ELF-1 (cell line): ENCODE measurements at regions not wholly inside any gene's neighbourhood (a gene's known extent, or its start where the extent isn't known, plus 50 kb on each side); places are given as distances from the start of the nearest gene placed in this dataset.

Experiments used
- DNase-seq: peaks from one replicate; pipeline ENCODE4 v3.0.0-alpha.2; 2016; ENCODE audit warnings: low read depth, low spot score

DNA sequence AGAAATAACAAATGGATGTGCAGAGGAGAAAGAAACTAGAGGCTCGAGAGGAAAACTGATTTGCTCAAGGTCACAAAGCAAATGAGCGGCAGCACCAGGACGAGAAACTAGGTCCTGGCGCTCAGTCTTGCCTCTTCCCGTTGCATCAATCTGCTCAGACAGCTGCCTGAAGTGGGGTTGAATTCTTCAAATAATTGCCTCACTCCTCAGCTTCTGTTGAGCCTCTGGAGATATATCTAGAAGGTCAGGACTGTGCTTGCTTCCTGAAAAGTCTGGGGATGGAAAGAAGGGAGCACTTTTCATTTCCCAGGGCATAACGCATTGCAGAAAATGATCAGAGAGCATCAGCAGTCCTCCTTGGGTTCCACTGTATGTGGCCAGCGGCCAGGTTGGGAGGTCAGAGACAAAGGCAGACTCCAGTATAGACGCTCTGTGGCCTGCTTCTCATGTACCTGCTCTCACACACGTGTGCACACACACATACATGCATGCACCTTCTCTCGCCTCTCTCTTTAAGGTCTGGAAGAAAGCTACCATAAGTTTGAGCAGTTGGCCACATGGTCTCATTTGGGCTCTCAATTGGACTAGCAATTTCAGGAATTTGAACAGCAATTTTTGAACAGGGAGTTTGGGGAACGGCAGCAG lies 83.7 kb upstream of the DUSP5 start:
- DNase-seq = peak; percentile 21

DNA sequence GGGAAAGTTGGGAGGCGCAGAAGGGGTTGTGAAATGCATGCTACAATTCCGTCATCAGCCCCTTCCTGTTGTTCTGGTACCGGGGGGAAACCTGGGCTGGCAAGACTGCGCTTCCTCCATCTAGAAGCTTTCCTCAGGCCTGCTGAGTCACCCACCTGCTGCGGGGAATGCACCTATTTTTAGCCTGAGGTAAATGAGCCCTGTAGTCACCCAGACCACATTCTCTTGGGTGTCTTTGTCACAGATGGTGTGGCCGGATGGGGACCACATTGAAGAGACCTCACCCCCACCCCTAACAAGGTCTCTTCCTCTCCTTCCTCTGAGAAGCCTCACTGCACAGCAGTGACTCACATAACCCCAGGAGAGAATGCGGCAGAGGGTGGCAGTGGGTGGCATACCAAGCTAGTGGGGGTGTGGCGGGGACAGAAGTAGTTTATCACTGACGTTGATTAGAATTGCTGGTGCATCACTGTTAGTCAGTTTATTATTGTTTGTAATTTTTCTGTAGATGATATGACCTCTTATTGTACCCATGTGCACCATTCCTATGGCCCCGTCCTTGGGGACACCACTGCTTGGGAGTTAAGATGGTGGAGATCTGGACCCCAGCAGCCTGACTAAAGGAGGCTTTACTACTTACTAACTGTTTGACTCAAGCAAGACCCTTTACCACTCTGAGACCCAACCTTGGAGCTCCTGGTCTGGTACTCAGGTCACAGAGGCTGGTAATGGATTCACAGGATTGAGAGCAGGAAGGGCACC lies 83.0 kb upstream of the DUSP5 start:
- DNase-seq = no peak

DNA sequence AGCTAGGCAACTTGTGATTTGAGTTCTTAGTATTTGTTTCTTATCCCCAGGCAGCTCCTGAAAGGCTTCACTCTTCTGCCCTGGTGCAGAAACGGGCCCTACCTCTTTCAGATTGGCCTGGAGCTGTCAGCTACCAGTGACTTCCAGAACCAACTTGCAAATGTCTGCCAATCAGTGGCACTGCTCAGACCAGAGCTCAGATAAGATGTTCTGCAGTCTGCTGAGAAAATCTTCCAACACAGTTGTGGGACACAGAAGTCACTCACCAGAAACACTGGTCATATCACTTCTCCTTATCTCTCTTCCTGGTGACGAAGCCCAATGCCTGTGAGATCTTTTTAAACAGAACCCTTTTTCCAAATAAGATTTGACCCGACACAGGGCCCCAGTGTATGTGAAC lies 81.9 kb upstream of the DUSP5 start:
- no peak for DNase-seq

DNA sequence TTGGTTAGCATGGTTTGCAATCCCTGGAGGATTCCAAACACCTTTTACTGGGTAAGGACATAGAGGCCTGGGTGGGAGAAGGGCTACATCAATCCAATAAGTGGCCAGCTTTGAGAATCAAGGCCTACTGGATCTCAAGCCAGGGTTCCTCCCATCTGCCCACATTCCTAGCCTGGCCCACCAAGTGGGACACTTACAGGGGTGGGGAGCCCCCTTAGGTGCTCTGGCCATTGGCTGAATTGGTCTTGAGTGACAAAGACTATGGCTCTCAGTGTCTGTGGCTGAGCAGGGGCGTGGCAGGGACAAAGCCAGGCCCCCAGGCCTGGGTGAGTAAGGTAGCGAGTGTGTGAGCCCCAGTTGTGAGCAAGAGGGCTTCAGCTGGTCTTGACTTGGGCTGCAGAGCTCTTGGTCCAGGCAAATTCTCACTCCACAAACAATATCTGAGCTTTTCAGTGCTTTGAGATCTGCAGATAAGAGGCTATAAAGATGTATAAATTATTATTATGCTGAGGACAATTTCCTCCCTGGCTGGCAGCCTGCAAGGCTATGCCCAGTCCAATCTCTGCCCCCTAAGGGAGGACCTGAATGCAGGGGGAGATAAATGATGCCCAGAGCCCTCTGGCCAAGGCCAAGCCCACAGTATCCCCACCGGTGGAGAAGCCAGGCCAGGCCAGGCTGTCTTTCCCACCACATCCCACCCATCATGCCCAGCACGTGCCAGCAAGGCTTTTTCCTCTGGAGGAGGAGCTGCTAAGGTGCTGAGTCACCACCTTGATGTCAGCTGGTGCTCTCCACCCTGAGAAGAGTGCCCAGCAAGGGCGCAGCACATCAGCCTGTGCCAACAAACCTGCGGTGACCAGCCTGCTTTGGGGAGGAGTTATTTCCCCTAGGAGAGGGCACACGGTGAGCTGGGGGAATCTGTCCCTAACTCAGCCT lies 80.7 kb upstream of the DUSP5 start:
- no peak for DNase-seq

DNA sequence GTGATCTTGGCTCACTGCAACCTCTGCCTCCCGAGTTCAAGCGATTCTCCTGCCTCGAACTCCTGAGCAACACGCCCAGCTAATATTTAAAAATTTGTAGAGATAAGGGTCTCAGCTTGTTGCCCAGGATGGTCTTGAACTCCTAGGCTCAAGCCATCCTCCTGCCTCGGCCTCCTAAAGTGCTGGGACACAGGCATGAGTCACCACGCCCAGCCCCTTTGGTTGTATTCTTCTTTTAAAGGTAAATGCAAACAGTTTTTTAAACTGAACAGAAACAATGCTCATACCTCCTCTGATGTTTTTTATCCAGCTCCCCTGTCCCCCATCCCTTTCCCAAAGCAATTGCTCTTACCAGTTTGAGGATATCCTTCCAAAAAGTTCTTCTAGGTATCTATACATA lies 79.5 kb upstream of the DUSP5 start:
- no peak for DNase-seq

DNA sequence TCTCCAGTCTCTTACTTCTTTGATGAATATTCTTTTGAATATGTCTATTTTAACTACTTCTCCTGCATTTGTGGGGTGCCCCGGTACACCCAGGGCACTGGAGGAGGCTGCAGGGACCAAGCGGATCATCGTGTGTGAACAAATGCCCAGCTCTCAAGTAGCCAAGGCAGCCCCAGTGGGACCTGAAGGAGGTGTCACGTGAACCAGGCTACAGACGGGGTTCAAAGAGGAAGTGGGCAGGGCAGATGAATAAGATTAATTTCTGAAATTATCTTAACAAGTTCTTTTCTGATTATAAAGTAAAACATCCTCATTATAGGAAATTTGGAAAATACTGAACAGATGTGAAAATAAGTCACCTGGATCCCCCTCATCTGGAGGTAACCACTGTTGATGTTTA lies 78.4 kb upstream of the DUSP5 start:
- DNase-seq = no peak

DNA sequence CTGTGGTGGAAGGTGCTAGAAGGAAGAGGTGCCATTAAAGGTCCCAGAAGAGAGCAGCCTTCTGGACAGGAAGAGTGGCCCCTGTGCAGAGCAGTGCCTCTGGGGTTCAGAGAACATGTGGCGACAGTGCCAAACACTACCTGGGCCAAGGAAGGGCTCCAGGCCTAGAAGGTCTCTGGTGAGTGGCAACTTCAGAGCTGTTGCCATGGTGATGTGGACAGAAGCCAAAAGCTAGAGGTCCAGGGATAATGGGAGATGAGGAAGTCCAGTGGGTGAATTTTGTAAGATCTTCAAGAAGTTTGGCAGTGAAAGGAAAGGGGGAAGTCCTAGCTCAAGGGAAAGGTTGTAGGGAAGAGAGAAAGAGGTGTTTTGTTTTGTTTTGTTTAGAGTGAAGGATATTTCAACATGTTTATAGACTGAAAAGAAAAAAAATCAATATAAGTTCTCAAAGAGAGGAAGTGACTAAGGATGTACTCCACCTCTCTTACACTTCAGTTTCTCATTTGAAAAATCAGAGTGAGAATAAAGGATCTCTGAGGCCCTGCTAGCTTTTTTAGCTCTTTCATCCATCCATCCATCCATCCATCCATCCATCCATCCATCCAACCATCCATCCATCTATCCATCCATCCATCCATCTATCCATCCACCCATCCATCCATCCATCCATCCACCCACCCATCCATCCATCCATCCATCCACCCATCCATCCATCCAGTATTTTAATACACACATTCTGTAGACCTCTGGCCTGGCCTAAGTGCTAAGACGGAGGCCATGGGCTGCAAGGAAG lies 77.1 kb upstream of the DUSP5 start:
- no peak for DNase-seq

DNA sequence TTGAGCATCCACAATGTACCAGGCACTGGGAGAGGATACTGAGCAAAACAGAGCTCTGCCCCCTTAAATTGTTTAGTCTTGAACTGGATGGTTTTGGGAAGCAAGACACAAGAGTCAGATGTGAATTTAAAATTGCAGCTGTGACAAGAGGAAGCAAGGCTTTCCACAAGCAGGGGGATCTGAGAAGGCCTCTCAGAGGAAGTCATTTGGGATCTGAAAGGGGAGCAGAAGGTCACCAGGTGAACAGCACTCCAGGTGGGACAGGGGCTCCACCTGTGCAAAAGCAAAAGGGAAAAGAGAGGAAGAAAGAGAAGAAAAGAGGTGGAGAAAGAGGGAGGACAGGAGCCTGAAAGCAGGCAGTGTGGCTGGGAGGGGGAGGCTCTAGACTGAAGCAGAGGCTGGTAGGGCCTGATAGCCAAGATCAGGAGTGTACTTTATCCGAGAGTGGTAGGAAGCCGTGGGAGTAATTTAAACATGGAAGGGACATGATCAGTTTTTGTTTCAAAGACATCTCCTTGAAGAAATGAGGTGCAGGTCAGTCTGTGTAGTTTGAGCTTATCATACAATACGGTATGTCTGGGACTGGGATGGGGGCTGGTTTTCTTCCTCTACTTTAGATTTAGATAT lies 76.1 kb upstream of the DUSP5 start:
- no peak for DNase-seq

DNA sequence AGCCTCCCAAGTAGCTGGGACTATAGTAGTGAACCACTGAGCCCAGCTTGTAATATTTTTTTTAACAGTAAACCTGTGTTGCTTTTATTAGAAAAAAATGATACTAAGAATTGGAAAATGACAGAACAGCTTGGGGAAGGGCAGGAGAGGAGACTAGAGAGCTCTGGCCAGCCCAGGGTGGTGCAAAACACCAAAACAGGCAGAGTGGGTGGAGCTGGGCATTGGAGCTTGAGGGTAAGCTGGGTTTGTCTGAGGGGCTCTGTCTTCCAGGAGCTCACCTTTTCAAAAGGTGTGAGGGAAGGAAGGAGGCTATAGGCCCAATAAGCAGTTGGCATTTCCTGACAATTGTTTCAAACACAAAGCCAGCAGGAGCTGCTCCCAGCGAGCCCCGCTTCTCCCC lies 75.2 kb upstream of the DUSP5 start:
- DNase-seq = no peak

DNA sequence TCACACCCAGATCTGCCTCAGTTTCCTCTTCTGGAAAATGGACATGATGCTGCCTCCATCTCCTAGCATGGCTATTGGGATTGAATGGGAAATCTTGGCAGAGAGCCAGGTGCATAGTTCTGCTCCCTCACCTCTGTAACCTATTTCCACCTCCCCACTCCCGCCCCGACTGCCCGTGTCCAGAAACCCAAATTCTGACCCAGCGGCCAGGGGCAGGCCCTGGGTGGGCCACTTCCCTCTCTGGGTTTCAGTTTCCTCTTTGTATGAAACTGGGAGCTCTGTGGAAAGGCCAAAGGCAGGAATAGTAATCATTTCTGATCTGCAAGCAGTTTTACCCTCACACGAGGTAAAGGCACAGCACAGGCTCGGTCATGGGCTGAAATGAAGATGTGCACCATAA lies 74.1 kb upstream of the DUSP5 start:
- DNase-seq = no peak

DNA sequence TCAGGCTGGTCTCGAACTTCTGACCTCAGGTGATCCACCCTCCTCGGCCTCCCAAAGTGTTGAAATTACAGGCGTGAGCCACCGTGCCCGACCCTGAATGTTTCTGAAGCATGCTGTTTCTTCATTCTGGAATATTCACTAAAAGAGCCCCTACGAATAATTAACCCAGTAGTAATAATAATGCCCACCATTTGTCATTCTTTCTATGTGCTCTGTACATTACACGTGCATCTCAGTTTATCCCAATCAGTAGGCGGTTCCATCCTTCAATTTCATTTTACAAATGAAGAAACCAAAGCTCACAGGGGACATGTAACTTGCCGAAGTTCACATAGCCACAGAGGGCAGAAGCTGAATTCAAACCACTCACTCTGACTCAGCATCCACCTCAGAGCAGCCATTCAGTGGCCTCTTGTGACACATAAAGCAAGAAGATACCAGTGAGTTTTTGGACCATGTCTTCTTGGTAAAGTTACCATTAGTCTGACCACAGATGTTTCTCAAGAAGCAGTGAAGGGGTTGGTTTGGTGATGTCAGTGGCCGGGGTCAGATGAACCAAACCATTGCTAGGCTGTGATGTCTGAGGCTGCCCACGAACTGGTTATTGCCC lies 71.9 kb upstream of the DUSP5 start:
- no peak for DNase-seq

DNA sequence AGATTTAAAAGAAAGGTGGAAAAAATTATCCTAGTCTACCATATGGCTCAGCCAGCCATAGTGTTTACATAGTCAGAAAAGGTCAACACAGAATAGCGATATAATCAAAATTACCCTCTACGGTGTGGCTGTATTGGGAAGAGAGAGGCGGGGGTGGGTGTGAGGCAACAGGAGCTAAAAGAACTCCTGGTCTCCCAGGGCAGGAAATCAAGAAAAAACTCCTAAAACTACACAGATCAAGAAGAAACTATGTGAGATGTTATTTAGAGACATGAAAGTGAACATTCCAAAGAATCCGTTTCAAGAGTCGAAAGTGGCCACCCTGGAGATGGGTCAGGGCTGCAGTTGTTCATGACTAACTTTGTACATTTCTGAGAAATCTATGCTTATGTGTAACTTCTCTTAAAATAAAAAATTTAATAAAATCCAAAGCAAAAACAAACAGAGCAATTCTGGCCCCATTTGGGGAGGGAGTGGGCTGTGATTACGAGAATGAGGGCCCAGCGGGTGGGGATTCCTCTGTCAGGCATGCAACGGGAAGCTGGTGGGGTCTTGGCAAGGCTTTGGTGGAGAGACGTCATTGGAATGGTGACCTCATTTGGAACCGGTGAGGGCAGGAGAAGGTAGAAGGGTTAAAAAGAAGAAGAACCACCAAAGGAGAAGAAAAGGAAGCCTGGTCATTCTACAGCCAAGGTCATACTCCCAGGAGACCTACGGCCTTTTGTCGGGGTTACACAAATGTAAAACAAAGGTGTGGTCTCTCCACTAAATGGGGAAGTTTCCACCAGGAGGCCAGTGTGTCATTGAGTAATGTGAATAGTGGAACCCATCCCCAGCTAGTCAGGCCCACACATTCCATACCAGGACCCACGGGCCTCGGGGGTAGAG lies 71.2 kb upstream of the DUSP5 start:
- peak; percentile 25 for DNase-seq

DNA sequence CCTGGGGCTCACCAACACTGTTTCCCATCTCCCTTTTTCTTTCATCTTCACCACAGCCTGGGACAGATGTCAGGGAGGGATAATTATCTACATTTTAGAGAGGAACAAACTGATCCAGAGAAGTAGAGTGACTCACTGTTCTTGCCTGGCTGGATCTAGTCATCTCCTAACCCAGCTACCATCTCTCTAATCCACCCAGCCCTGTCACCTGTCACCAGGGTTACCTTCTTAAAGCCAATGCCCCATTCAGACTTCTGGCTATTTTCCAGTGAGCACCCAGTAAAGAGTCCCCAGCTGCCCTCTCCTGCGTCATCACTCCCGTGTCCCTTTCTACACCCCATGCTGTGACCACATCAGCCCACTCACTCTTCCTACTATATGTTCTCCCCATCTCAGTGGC lies 68.4 kb upstream of the DUSP5 start:
- no peak for DNase-seq

DNA sequence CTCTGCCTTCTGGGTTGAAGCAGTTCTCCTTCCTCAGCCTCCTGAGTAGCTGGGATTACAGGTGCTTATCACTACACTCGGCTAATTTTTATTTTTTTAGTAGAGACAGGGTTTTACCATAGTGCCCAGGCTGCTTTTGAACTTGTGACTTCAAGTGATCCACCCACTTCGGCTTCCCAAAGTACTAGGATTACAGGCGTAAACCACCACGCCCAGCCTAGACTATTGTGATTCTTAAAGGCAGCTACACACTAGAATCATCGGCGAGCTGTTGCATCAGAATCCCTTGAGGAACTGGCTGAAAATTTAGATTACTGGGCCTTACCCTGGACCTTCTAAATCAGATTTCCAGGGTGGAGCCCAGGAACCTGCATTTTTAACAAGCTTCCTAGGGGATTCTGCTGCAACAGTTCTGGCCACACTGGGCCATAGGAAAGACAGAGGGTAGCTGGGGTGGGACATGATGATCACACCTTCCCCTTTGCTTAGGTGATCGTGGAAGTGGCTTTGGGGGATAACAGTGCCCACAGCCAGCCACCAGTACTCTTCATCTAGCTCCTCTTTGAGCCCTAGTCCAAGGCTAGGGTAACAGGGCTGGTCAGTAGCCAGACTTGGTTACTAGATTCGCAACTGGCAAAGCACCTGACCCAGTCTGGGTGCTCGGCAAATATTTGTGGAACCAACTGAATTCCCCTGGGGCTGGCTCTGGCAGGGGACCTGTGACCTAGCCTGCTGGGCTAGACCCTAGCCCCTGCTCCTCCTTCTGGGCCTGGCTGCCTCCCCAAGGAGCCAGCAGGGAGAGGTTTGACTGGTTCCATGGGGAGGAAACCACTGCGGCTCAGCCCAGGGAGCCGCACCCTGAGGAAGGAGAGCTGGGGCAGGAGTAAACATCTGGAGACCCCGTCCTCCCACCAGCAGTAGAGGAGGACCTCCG lies 67.1 kb upstream of the DUSP5 start:
- DNase-seq = peak; percentile 10

DNA sequence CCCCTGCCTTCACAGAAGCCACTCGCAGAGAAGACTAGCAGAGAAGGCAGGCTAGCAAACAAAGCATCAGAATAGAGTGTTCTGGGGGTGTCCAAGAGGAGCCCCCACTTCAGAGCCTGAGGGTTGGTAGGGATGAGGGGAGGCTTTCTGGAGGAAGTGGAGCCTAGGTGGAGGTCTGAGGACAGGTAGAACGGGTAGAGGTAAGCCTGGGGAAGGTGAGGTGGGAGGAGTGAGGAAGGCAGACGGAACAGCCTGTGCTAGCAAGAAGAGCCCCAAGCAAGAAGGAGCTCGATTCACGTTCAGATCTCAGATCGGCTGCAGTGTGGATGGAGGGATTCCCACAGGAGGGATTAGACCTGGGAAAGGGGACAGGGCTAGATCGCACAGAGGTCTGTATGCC lies 66.0 kb upstream of the DUSP5 start:
- no peak for DNase-seq

DNA sequence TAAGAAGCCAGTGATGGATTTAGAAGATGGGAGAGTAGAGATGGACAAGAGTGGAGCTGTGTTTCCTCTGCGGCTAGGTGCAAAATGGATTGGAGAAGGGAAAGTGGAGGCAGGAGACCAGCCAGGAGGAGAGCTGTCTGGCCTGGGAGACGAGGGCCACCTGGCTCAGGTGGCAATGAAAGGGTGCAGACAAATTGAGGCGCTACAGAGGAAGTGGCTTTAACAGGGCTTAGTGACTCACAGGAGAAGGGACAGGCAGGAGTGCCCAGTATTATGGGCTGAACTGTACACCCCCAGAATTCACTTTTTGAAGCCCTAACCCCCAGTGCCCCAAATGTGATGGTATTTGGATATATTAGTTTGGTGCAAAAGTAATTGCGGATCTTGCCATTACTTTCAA lies 65.6 kb upstream of the DUSP5 start:
- no peak for DNase-seq

DNA sequence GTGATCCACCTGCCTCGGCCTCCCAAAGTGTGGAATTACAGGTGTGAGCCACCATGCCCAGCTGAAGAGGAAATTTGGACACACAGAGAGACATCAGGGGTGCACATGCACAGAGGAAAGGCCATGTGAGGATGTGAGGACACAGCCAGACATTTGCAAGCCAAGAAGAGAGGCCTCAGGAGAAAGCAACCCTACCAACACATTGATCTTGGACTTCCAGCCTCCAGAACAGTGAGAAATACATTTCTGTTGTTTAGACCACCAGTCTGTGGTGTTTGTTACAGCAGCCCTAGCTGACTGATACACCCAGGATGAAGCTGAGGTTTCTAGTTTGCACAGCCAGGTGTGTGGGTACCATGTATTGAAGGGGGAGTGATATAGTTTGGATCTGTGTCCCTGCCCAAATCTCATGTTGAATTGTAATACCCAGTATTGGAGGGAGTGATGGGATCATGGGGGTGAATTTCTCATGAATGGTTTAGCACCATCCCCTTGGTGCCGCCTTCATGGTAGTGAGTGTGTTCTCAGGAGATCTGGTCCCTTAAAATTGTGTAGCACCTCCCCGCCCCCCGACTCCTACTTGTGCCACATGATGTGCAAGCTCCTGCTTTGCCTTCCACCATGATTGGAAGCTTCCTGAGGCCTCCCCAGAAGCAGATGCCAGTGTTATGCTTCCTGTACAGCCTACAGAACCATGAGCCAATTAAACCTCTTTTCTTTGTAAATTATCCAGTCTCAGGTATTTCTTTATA lies 64.7 kb upstream of the DUSP5 start:
- DNase-seq = no peak

DNA sequence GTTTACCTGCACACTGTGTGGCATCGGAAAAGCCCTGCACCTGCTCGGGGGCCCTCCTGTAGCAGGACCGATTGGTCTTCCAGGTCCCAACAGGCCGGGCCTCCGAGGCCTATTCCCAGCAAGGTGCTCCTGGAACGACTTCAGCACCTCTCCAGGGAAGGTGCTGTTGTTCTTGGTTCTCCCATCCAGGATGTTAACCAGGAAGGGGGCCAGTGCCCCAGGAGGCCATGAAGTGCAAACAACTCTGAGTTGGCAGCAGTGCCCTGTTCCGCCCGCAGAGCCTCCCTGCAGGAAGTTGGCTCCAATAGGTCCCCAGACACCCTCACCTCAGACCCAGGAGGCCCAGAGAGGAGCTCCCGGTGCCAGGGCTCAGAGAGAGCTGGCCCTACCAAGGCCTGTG lies 64.0 kb upstream of the DUSP5 start:
- DNase-seq = no peak
